CMK (cell line): ENCODE measurements at regions not wholly inside any gene's neighbourhood (a gene's known extent, or its start where the extent isn't known, plus 50 kb on each side); places are given as distances from the start of the nearest gene placed in this dataset.

Source experiments
- DNase-seq: peaks from one replicate; pipeline ENCODE4 v3.0.0-alpha.2; 2010; ENCODE audit warnings: low read depth

- no peak for DNase-seq
Observed at GRCh38 chr5:164027738-164028137, 522.3 kb downstream of the MAT2B start.

GRCh38 chr5:164038128-164038783, 532.8 kb downstream of the MAT2B start:
- no peak for DNase-seq

GRCh38 chr5:164041105-164041504, 535.7 kb downstream of the MAT2B start:
- no peak for DNase-seq

GRCh38 chr5:164048359-164048926, 543.0 kb downstream of the MAT2B start:
- DNase-seq, result no peak

GRCh38 chr5:164051745-164052144, 546.3 kb downstream of the MAT2B start:
- no peak for DNase-seq

GRCh38 chr5:164052536-164053093, 547.2 kb downstream of the MAT2B start:
- no peak for DNase-seq

- DNase-seq, result no peak
Observed at GRCh38 chr5:164053123-164053522, 547.7 kb downstream of the MAT2B start.

- no peak for DNase-seq
Observed at GRCh38 chr5:164054461-164054860, 549.0 kb downstream of the MAT2B start.

GRCh38 chr5:164057121-164057520, 551.7 kb downstream of the MAT2B start:
- no peak for DNase-seq

- no peak for DNase-seq
Observed at GRCh38 chr5:164058621-164059020, 553.2 kb downstream of the MAT2B start.

GRCh38 chr5:164059471-164059870, 554.1 kb downstream of the MAT2B start:
- no peak for DNase-seq

- no peak for DNase-seq
Observed at GRCh38 chr5:164060786-164061355, 555.5 kb downstream of the MAT2B start.

- DNase-seq, result no peak
Observed at GRCh38 chr5:164062304-164062703, 556.9 kb downstream of the MAT2B start.

- no peak for DNase-seq
Observed at GRCh38 chr5:164065266-164065665, 559.8 kb downstream of the MAT2B start.

- DNase-seq, result no peak
Observed at GRCh38 chr5:164071671-164072070, 566.3 kb downstream of the MAT2B start.

GRCh38 chr5:164073081-164073480, 567.7 kb downstream of the MAT2B start:
- DNase-seq, result no peak

- no peak for DNase-seq
Observed at GRCh38 chr5:164076556-164076955, 571.1 kb downstream of the MAT2B start.

- DNase-seq, result no peak
Observed at GRCh38 chr5:164090358-164090757, 584.9 kb downstream of the MAT2B start.

GRCh38 chr5:164091836-164092235, 586.4 kb downstream of the MAT2B start:
- no peak for DNase-seq

- DNase-seq, result no peak
Observed at GRCh38 chr5:164094291-164094690, 588.9 kb downstream of the MAT2B start.

GRCh38 chr5:164097749-164098148, 592.3 kb downstream of the MAT2B start:
- no peak for DNase-seq

- DNase-seq, result no peak
Observed at GRCh38 chr5:164098531-164098930, 593.1 kb downstream of the MAT2B start.

- no peak for DNase-seq
Observed at GRCh38 chr5:164098979-164099378, 593.6 kb downstream of the MAT2B start.
